COLO829 (cell line): ENCODE measurements at regions not wholly inside any gene's neighbourhood (a gene's known extent, or its start where the extent isn't known, plus 50 kb on each side); places are given as distances from the start of the nearest gene placed in this dataset.
A peak's percentile ranks its signal among the peaks of the same experiment; 100 is the strongest.
"Not testable (repeated sequence)": the region's sequence is repeated elsewhere in the genome, so short reads cannot be mapped to it uniquely, and the experiment has no call there.

Experiments used
- DNase-seq: peaks from one replicate; pipeline ENCODE4 v3.0.0; 2012; ENCODE audit warnings: low spot score

DNA sequence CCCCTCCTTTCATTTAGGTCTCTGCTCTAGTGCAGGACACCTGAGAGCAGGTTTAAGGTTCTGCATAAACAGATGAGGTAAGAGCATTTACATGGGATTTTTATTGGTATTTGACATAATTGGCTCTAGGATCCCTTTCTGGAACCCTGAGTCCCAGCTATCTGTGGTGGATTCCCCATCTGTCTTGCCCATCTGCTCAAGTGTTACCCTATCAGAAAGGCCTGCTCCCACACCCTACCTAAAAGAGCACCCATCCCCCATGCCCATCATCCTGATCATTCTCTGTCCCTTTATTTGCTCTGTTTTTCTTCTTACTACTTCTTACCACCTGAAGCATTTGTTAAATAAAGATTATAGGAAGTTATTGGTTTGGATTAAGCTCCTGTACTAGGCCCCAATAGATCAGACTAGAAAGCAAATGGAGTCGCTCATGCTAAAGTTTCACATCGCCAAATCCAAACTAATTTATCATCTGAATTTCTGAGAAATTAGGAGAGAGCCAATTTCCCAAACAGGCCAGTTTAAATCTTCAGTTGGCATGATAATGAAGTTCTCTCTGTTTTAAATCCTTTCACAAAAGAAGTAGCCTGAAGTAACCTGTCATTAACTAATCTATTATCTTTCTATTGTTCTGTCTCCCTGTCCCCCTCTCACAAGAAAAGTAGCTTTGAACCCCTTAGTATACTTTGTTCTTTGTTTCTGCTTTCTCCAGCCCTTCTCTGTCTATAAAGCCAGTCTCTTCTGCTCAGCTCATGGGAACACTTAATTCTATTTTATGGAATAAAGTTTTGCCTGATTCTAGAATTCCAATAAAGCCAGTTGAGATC is 178.6 kb downstream of the ZNF674 start:
- no peak for DNase-seq

DNA sequence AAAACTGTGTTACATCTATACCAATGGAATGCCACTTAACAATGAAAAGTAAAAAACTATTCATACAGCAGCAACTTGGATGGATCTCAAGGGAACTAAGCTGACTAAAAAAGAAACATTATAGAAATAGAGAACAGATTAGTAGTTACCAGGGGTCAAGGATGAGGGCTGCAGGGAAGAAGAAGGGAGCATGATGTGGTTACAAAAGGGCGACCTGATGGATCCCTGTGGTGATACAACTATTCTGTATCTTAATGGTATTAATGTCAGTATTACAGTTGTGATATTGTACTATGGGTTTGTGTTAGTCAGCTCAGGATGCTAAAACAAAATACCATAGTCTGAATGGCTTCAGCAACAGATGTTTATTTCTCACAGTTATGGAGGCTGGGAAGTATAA is 190.7 kb downstream of the ZNF674 start:
- no peak for DNase-seq

GRCh38 chrX:46341767-46342322 is 203.4 kb downstream of the ZNF674 start:
- no peak for DNase-seq

DNA sequence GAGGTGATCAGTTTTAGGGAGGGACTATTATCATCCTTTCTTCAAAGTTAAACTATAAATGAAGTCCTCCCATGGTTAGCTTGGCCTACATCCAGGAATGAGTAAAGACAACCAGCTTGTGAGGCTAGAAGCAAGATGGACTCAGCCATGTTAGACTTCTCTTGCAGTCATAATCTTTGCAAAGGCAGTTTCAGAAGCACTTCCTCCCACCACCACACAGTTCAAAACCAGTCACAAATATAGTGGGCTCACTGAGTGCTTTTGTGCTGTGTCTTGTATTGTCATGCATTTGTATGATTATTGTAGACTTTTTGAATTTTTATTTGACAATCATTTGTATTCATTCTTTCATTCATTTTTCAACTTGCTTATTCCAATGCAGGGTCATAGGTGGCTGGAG is 204.5 kb downstream of the ZNF674 start:
- no peak for DNase-seq

GRCh38 chrX:46333550-46333949 is 211.7 kb downstream of the ZNF674 start:
- DNase-seq, result no peak

DNA sequence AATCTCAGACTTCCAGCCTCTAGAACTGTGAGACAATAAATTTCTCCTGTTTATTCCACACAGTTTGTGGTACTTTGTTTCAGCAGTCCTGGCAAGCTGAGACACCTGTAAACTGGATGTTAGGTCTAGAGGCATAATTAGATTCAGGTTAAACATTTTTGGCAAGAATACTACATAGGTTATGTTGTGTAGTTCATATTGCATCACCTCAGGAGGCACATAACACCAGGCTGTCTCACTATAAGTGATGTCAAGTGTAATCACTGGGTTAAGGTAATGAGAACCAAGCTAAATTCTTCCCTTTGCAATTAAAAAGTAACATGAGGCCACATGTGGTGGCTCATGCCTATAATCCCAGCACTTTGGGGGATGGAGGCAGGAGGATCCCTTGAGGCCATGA is 214.2 kb downstream of the ZNF674 start:
- DNase-seq, result no peak

DNA sequence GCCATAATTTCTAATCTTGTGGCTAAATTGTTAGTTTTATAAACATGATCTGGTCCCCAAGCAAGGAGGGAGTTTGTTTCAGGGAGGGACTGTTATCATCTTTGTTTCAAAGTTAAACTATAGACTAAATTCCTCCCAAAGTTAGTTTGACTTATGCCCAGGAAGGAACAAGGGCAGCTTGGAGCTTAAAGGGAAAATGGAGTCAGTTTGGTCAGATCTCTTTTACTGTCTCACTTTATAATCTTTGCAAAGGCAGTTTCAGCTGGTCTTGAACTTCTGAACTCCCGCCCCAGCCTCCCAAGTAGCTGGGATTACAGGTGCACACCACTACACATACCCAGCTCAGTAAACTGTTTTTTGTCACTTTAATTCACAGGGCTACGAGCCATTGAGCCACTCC is 214.7 kb downstream of the ZNF674 start:
- DNase-seq, result no peak

- DNase-seq, result no peak
These were observed 217.1 kb downstream of the ZNF674 start for GRCh38 chrX:46328133-46328532.

DNA sequence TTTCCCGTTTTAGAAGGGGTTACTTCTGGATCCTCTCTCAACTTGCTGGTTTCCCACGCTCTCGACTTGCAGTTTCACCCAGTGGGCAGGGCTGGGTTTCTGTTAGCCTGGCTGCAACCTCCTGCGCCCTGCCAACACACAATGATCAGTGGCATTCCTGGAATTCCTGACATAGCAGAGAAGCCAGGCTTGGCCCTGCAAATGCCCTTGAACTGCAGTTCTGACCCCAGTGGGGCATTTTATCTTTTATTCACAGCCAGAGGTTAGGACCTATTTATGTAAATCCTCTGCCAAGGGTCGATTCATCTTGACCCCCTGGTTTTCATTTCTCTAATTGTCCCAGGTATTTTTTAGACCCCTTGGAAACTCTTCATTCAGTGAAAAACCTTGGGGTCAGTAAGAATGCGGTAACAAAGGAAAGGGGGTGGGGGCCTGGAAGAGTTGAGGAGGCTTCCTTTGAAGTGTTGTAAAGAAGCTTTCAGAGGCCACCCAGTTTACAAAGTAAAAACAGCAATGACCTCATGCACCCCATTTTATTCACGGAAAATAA is 217.6 kb downstream of the ZNF674 start:
- DNase-seq, result peak; percentile 35

DNA sequence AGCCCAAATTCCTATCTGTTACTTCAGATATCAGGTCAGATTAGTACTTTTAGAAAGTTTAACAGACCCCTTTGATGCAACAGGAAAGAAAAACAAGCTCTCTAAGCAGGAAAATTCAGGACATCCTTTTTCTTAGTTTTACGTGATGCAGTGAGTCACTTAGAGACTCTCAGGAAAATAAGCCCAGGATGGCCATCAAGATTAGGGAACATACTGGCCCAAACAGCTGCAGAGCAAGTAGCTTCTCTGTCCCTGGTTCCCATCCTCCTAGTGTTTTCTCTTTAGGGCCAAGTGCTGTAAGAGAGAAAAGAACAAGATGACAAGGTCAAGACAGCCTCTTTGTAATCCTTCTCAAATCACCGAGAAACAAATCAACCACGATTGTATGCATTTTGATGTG is 219.1 kb downstream of the ZNF674 start:
- DNase-seq, result no peak

DNA sequence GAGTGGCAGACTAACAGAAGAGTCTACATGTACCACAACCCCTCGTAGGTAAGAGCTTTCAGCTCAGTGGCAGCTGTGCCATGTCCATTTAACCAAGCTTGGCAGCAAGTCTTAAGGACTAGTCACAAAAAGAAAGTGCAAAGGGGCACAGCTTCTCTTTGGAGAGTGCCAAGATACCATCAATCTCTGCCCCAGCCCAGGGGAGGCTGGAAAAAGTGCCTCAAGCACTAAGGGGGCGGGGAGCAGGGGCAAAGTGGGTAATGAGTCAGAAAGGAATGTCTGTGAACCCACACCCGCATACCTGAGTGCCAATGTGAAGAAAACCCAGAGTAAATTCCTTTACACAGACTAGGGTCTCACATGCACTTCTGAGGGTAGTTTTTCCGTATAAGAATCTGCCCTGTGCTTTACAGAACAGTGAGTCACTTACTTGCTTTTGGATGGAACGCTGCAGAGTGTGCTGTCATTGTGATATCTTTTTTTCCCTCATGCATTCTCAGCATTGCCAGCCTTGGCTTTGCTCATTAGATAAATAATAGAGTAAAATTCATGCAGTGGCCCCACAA is 219.8 kb downstream of the ZNF674 start:
- DNase-seq, result peak; percentile 66

DNA sequence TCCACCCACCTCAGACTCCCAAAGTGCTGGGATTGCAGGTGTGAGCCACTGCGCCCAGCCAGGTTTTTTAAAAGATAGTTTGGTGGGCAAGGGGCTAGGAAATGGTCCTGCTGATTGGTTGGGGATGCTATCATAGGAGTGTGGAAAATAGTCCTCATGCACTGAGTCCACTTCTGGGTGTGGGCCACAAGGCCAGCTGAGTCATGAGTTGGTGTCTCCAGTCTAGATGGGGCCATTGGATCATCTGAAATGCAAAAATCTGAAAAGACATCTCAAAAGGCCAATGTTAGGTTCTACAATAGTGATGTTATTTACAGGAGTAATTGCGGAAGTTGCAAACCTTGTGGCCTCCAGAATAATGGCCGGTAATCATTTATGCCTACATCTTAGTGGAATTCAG is 221.1 kb downstream of the ZNF674 start:
- no peak for DNase-seq

- DNase-seq, result not testable (repeated sequence)
These were observed 222.3 kb downstream of the ZNF674 start for GRCh38 chrX:46322929-46323328.

DNA sequence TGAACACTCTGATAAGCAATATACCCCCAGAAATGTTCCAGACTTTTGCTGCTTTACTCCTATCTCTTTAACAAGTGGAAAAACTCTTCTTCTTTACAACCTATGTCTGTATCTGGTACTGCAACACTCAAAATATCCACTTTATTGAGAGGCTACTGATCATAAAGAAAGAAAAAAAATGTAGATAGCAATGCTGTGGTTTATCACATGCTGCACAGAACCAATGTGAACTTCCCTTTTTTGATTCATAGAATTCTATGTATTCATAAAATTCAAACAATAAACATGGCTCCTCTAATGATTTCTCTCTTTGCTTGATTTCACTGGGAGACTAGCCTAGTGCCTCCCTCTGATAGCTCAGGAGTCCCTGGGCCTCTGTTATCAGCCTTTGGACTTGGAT is 223.5 kb downstream of the ZNF674 start:
- no peak for DNase-seq

DNA sequence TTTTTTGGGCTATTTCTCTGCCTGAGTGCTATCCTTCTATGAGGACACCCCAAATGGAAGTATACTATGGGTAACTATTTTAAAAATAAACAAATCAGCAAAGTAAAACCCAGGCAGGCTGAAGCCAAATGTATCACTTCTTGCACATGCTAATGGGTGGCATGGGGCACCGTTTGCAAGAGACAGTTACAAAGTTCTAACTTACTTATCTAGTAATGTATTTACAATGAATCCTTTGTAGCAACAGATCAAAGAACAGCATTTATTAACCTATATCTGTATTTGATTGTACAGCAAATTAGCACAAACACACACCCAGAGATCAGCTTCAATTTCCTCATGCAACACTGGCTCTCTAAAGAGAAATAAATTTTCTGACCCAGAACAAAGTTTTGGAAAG is 225.5 kb downstream of the ZNF674 start:
- peak; percentile 19 for DNase-seq

DNA sequence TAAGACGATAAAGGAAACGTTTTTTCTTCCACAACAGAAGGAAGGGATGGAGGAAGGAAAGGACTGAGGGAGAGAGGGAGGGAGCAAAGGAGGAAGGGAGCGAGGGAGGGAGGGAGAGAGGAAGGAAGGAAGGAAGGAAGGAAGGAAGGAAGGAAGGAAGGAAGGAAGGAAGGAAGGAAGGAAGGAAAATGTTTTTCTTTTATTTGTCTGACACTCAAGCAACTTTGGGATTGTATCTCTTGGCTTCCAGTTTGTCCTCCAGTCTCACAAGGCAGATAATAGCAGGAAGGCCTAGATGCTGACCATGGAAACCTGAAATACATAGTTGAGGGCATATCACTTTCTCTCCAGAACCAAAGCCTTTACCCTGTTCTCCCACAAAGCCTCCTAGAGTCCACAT is 226.7 kb downstream of the ZNF674 start:
- DNase-seq, result no peak

DNA sequence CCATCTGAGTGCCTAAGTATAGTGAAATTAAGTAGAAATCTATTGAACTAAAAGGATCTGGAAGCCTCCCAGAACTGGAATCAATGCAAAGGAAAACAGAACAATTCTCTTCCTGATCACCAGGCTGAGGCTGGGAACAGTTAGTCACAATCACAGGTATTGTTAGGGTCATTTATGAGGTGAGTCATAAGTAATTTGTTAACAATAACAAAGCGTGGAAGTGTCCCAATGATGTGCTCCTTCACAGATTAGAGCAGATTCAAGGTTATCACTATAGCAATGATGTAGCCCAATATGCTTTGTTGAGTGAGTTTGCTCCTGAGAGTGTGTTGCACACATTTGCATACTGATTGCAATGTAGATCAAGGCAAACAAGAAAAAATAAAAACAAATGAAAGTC is 228.1 kb downstream of the ZNF674 start:
- DNase-seq, result peak; percentile 19

- DNase-seq, result no peak
These were observed 233.6 kb downstream of the ZNF674 start for GRCh38 chrX:46311581-46312120.

GRCh38 chrX:46310815-46311497 is 234.3 kb downstream of the ZNF674 start:
- DNase-seq, result no peak

DNA sequence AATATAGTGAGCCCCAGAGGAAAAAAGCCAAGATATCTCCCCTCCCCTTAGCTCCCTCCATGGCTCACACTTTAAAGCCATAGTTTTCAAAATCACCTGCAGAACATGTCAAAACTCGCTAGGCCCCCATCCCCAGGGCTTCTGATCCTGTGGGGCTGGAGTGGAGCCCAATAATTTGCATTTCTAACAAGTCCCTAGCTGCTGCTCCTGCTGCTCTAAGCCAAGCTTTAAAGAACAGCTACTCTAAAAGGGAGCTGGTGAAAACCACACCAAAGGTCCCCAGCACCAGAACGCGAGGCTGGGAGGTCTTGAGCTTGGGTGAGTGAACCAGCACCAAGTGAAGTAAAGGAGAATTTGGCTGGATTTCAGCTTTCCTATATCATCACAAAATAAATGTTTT is 237.1 kb downstream of the ZNF674 start:
- no peak for DNase-seq

GRCh38 chrX:46306103-46306502 is 239.1 kb downstream of the ZNF674 start:
- DNase-seq, result no peak

GRCh38 chrX:46305431-46305830 is 239.8 kb downstream of the ZNF674 start:
- DNase-seq, result no peak
